GM20000 (cell line): ENCODE measurements at regions not wholly inside any gene's neighbourhood (a gene's known extent, or its start where the extent isn't known, plus 50 kb on each side); places are given as distances from the start of the nearest gene placed in this dataset.

Experiments
- DNase-seq: peaks from one replicate; pipeline ENCODE4 v3.0.0; 2012; ENCODE audit warnings: low spot score
- CTCF ChIP-seq: IDR thresholded peaks from 2 replicates; pipeline ENCODE4 v1.5.1; 2012; ENCODE audit warnings: mild to moderate bottlenecking, control low read depth; ENCODE audit errors: extremely low read depth, missing control alignments

GRCh38 chr2:139155991-139156390 lies 375.8 kb upstream of the NXPH2 start:
- no peak for DNase-seq
- TF ChIP-seq CTCF, result no peak

GRCh38 chr2:139142252-139142880 lies 362.2 kb upstream of the NXPH2 start:
- no peak for TF ChIP-seq CTCF
- no peak for DNase-seq

DNA sequence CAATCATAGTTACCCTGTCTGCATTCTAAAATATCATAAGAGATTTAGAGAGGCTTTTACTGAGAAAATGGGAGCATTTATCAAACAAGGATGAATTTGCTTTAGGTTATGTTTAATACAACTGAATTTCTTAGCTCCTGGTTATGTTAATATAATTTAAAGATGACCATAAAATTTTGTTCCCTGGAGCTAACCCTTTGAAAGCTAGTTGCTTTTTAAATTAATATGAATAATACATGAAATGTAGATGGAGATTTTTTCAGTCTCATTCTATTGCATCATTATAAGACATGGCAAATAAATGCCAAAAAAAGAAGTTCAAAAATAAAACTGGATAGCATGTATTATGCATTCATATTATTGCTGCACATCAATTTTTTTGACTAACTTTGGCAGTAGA lies 344.1 kb upstream of the NXPH2 start:
- no peak for TF ChIP-seq CTCF
- no peak for DNase-seq

DNA sequence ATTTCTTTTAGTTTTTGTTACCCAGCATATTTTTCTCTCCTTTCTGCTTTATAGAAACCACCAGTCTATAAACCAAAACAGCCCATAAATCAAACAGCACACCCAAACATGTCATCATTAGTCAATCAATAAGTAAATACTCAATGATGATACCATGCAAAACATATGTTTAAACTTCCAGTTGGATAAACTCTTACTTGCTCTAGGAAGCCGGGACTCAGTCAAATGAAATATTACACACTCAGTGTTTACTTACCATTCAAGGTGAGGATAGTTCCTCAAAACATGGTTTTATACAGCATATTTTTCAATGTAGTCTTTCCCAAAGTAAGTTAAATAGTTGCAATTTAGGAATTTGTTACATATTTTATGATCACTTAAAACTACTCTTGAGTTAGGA lies 343.6 kb upstream of the NXPH2 start:
- TF ChIP-seq CTCF, result no peak

DNA sequence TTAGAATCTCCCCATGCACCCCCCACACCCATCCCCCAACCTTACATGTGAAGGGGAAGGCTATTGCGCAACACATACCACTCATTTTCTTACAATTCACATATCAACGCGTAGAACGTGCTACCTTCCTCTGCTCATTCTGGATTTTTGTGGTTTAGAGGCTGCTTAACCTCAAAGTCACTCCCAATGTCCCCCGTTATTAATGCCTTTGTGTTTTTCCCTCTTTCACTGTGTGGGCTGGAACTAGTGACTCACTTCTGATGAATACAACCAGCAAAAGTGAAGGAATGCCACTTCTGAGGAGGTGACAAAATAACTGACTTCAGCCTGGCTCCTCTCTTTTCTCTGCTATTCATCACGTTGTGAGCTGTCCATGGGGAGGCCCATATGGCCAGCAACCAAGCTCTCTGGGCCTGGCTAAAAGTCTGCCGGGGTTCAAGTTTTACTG lies 342.5 kb upstream of the NXPH2 start:
- DNase-seq, result no peak
- no peak for TF ChIP-seq CTCF

More for the DNA sequence above, 343.6 kb upstream of the NXPH2 start:
- no peak for DNase-seq

DNA sequence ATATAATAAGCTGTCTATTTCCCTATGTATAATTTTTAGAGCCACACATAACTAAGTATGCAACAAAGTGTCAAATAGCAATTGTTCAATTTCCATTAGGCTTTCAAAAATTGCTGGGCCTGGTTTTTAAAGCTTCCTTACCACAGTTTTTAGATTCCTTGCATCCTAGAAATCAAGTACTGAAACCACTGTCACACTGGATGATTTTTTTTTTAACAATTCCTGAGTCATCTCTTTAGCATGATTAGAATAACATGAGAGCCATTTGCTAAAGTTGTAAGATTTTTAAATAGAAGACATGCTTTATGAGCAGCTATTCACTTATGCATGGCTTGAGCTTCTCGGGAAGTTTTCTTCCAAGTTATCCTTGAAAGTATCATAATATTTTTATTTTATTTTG lies 319.5 kb upstream of the NXPH2 start:
- no peak for DNase-seq
- TF ChIP-seq CTCF, result no peak

DNA sequence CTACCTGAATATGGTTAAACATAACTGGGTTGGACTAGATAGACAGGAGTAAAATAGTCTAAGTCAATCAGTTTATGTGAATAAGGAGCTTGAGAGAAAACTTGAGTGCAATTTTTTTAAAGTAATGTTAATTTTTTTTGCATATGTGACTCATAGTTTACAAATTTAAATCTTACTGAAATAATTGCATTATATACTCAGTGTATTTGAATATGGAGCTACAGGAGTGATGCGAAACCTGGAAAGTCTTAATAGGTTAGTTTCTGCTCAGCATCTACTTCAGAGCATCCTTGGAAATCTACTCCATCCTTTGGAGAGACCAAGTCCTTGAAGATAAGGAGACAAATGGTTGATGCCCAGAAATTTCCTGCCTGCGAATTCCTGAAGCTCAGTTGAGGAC lies 318.8 kb upstream of the NXPH2 start:
- no peak for TF ChIP-seq CTCF
- DNase-seq, result no peak
